ENCODE measurements at regions not wholly inside any gene's neighbourhood (a gene's known extent, or its start where the extent isn't known, plus 50 kb on each side); places are given as distances from the start of the nearest gene placed in this dataset.

- Histone ChIP-seq H3K27me3 (ENCODE audit: insufficient read depth, low read length) (peaks cover 5% of the 10 kb centered on the region; the same call in 1 of the 2 replicates), H3K79me2 (ENCODE audit: control insufficient read depth, insufficient read depth, low read length, unreplicated experiment) (no peaks in the 10 kb centered on the region), H3K4me1 (ENCODE audit: control insufficient read depth, insufficient read depth, low read length, unreplicated experiment) (peaks cover 14% of the 10 kb centered on the region), H2AFZ (ENCODE audit: low read length, unreplicated experiment) (no peak overlapping the region), H3K27ac (ENCODE audit: low read depth, low read length) (no peak overlapping the region), H3K36me3 (ENCODE audit: insufficient read depth, low read length) (no peaks in the 10 kb centered on the region), H3K4me3 (ENCODE audit: low read depth, low read length) (no peak overlapping the region)
These were observed 64.7 kb upstream of the MYRIP start for GRCh38 chr3:39744746-39745145.

GRCh38 chr3:39748002-39748401 is 61.4 kb upstream of the MYRIP start:
- Histone ChIP-seq H3K36me3 (ENCODE audit: insufficient read depth, low read length) (no peaks in the 10 kb centered on the region), H3K79me2 (ENCODE audit: control insufficient read depth, insufficient read depth, low read length, unreplicated experiment) (no peaks in the 10 kb centered on the region), H3K27ac (ENCODE audit: low read depth, low read length) (no peak overlapping the region), H2AFZ (ENCODE audit: low read length, unreplicated experiment) (no peak overlapping the region), H3K4me1 (ENCODE audit: control insufficient read depth, insufficient read depth, low read length, unreplicated experiment) (peaks cover 34% of the 10 kb centered on the region), H3K27me3 (ENCODE audit: insufficient read depth, low read length) (no peaks in the 10 kb centered on the region), H3K4me3 (ENCODE audit: low read depth, low read length) (no peak overlapping the region)

- Histone ChIP-seq H3K4me1 (ENCODE audit: control insufficient read depth, insufficient read depth, low read length, unreplicated experiment) (peaks cover 38% of the 10 kb centered on the region), H3K4me3 (ENCODE audit: low read depth, low read length) (no peak overlapping the region), H3K79me2 (ENCODE audit: control insufficient read depth, insufficient read depth, low read length, unreplicated experiment) (no peaks in the 10 kb centered on the region), H3K36me3 (ENCODE audit: insufficient read depth, low read length) (no peaks in the 10 kb centered on the region), H2AFZ (ENCODE audit: low read length, unreplicated experiment) (no peak overlapping the region), H3K27me3 (ENCODE audit: insufficient read depth, low read length) (no peaks in the 10 kb centered on the region), H3K27ac (ENCODE audit: low read depth, low read length) (no peak overlapping the region)
These were observed 60.6 kb upstream of the MYRIP start for GRCh38 chr3:39748763-39749162.

GRCh38 chr3:39750712-39751111 is 58.7 kb upstream of the MYRIP start:
- no peaks in the 10 kb centered on the region for H3K36me3 ChIP-seq (ENCODE audit: insufficient read depth, low read length)
- H3K27ac ChIP-seq (ENCODE audit: low read depth, low read length): no peak overlapping the region
- no peak overlapping the region for H2AFZ ChIP-seq (ENCODE audit: low read length, unreplicated experiment)
- H3K27me3 ChIP-seq (ENCODE audit: insufficient read depth, low read length): no peaks in the 10 kb centered on the region
- H3K4me1 ChIP-seq (ENCODE audit: control insufficient read depth, insufficient read depth, low read length, unreplicated experiment): peaks cover 38% of the 10 kb centered on the region
- H3K4me3 ChIP-seq (ENCODE audit: low read depth, low read length): no peak overlapping the region
- no peaks in the 10 kb centered on the region for H3K79me2 ChIP-seq (ENCODE audit: control insufficient read depth, insufficient read depth, low read length, unreplicated experiment)

- H2AFZ ChIP-seq (ENCODE audit: low read length, unreplicated experiment): no peak overlapping the region
- H3K4me1 ChIP-seq (ENCODE audit: control insufficient read depth, insufficient read depth, low read length, unreplicated experiment): peaks cover 38% of the 10 kb centered on the region
- no peak overlapping the region for H3K4me3 ChIP-seq (ENCODE audit: low read depth, low read length)
- no peaks in the 10 kb centered on the region for H3K27me3 ChIP-seq (ENCODE audit: insufficient read depth, low read length)
- no peaks in the 10 kb centered on the region for H3K79me2 ChIP-seq (ENCODE audit: control insufficient read depth, insufficient read depth, low read length, unreplicated experiment)
- H3K27ac ChIP-seq (ENCODE audit: low read depth, low read length): no peak overlapping the region
- H3K36me3 ChIP-seq (ENCODE audit: insufficient read depth, low read length): no peaks in the 10 kb centered on the region
These were observed 58.1 kb upstream of the MYRIP start for GRCh38 chr3:39751286-39751685.

GRCh38 chr3:39752019-39752637 is 57.3 kb upstream of the MYRIP start:
- Histone ChIP-seq H3K27me3 (ENCODE audit: insufficient read depth, low read length) (no peaks in the 10 kb centered on the region), H3K36me3 (ENCODE audit: insufficient read depth, low read length) (no peaks in the 10 kb centered on the region), H2AFZ (ENCODE audit: low read length, unreplicated experiment) (no peak overlapping the region), H3K4me3 (ENCODE audit: low read depth, low read length) (no peak overlapping the region), H3K4me1 (ENCODE audit: control insufficient read depth, insufficient read depth, low read length, unreplicated experiment) (peaks cover 43% of the 10 kb centered on the region), H3K79me2 (ENCODE audit: control insufficient read depth, insufficient read depth, low read length, unreplicated experiment) (no peaks in the 10 kb centered on the region), H3K27ac (ENCODE audit: low read depth, low read length) (no peak overlapping the region)

- Histone ChIP-seq H3K27me3 (ENCODE audit: insufficient read depth, low read length) (no peaks in the 10 kb centered on the region), H2AFZ (ENCODE audit: low read length, unreplicated experiment) (no peak overlapping the region), H3K4me3 (ENCODE audit: low read depth, low read length) (no peak overlapping the region), H3K27ac (ENCODE audit: low read depth, low read length) (no peak overlapping the region), H3K36me3 (ENCODE audit: insufficient read depth, low read length) (no peaks in the 10 kb centered on the region), H3K79me2 (ENCODE audit: control insufficient read depth, insufficient read depth, low read length, unreplicated experiment) (no peaks in the 10 kb centered on the region), H3K4me1 (ENCODE audit: control insufficient read depth, insufficient read depth, low read length, unreplicated experiment) (peaks cover 48% of the 10 kb centered on the region)
These were observed 56.7 kb upstream of the MYRIP start for GRCh38 chr3:39752751-39753150.

- Histone ChIP-seq H3K4me3 (ENCODE audit: low read depth, low read length) (no peak overlapping the region), H3K27me3 (ENCODE audit: insufficient read depth, low read length) (no peaks in the 10 kb centered on the region), H3K36me3 (ENCODE audit: insufficient read depth, low read length) (no peaks in the 10 kb centered on the region), H3K4me1 (ENCODE audit: control insufficient read depth, insufficient read depth, low read length, unreplicated experiment) (peaks cover 42% of the 10 kb centered on the region), H3K79me2 (ENCODE audit: control insufficient read depth, insufficient read depth, low read length, unreplicated experiment) (no peaks in the 10 kb centered on the region), H2AFZ (ENCODE audit: low read length, unreplicated experiment) (no peak overlapping the region), H3K27ac (ENCODE audit: low read depth, low read length) (no peak overlapping the region)
These were observed 56.0 kb upstream of the MYRIP start for GRCh38 chr3:39753391-39753790.

- H3K27ac ChIP-seq (ENCODE audit: low read depth, low read length): no peak overlapping the region
- H3K27me3 ChIP-seq (ENCODE audit: insufficient read depth, low read length): no peaks in the 10 kb centered on the region
- no peak overlapping the region for H3K4me3 ChIP-seq (ENCODE audit: low read depth, low read length)
- peaks cover 33% of the 10 kb centered on the region for H3K4me1 ChIP-seq (ENCODE audit: control insufficient read depth, insufficient read depth, low read length, unreplicated experiment)
- H3K79me2 ChIP-seq (ENCODE audit: control insufficient read depth, insufficient read depth, low read length, unreplicated experiment): no peaks in the 10 kb centered on the region
- no peak overlapping the region for H2AFZ ChIP-seq (ENCODE audit: low read length, unreplicated experiment)
- H3K36me3 ChIP-seq (ENCODE audit: insufficient read depth, low read length): no peaks in the 10 kb centered on the region
These were observed 54.9 kb upstream of the MYRIP start for GRCh38 chr3:39754549-39754948.

- peaks cover 33% of the 10 kb centered on the region for H3K4me1 ChIP-seq (ENCODE audit: control insufficient read depth, insufficient read depth, low read length, unreplicated experiment)
- no peak overlapping the region for H3K4me3 ChIP-seq (ENCODE audit: low read depth, low read length)
- no peaks in the 10 kb centered on the region for H3K79me2 ChIP-seq (ENCODE audit: control insufficient read depth, insufficient read depth, low read length, unreplicated experiment)
- H2AFZ ChIP-seq (ENCODE audit: low read length, unreplicated experiment): no peak overlapping the region
- H3K27ac ChIP-seq (ENCODE audit: low read depth, low read length): no peak overlapping the region
- H3K36me3 ChIP-seq (ENCODE audit: insufficient read depth, low read length): no peaks in the 10 kb centered on the region
- H3K27me3 ChIP-seq (ENCODE audit: insufficient read depth, low read length): no peaks in the 10 kb centered on the region
These were observed 54.3 kb upstream of the MYRIP start for GRCh38 chr3:39755100-39755499.

GRCh38 chr3:39757307-39757706 is 52.1 kb upstream of the MYRIP start:
- Histone ChIP-seq H3K36me3 (ENCODE audit: insufficient read depth, low read length) (no peaks in the 10 kb centered on the region), H3K79me2 (ENCODE audit: control insufficient read depth, insufficient read depth, low read length, unreplicated experiment) (no peaks in the 10 kb centered on the region), H3K4me1 (ENCODE audit: control insufficient read depth, insufficient read depth, low read length, unreplicated experiment) (peaks cover 21% of the 10 kb centered on the region), H3K4me3 (ENCODE audit: low read depth, low read length) (no peak overlapping the region), H2AFZ (ENCODE audit: low read length, unreplicated experiment) (no peak overlapping the region), H3K27ac (ENCODE audit: low read depth, low read length) (no peak overlapping the region), H3K27me3 (ENCODE audit: insufficient read depth, low read length) (no peaks in the 10 kb centered on the region)

Data from ACC112 (cell line).